HepG2 (cell line): ENCODE measurements at regions not wholly inside any gene's neighbourhood (a gene's known extent, or its start where the extent isn't known, plus 50 kb on each side); places are given as distances from the start of the nearest gene placed in this dataset.

Experiments
- ATAC-seq: fragments of 200-7000 bp; cut with Tn5 transposase; 3 replicates; pipeline ENCODE4 v1.9.1; 2020; ENCODE audit warnings: mild to moderate bottlenecking, moderate library complexity
- BruUV-seq: library from RNA; stranded (reverse); fragments of 400-500 nt; replicated peaks from 2 replicates; lab custom pipeline; 2021; lab: Mats Ljungman, UMichigan
- CTCF ChIA-PET: fragments of 300-600 bp; formaldehyde crosslinking; extraction: SDS; loops from one replicate; lab custom pipeline; 2021; ENCODE audit warnings: low total read pairs, inconsistent platforms, low intra/inter-chr PET ratio; lab: Yijun Ruan, JAX
- POLR2A ChIA-PET: fragments of 350-600 bp; sonication (Branson Sonifier 250); formaldehyde crosslinking; loops from one replicate; lab custom pipeline; 2020; ENCODE audit warnings: antibody characterized with exemption, inconsistent platforms; lab: Yijun Ruan, JAX
- DNase-seq: peaks from one replicate; pipeline ENCODE4 v3.0.0-alpha.2; 2015; ENCODE audit warnings: low spot score
- FAIRE-seq: peaks from 3 replicates; lab custom pipeline; 2011; peaks lifted over from hg19 to GRCh38; lab: Jason Lieb, UNC
- H2AFZ ChIP-seq: one replicate; pipeline ENCODE4 v1.6.1; 2011; ENCODE audit warnings: low read length, inconsistent platforms
- H3K27ac ChIP-seq: fragments of 300-600 bp; 3 replicates; pipeline ENCODE4 v1.8.0; 2011; ENCODE audit warnings: mixed run types, mild to moderate bottlenecking, mixed read lengths, low read length, inconsistent platforms; ENCODE audit not compliant: insufficient read depth; ENCODE audit errors: extremely low read length
- H3K27me3 ChIP-seq, 2 experiments: fragments of 200-600 bp in 1 of 2; 2 replicates in 1 of 2; 3 replicates in 1 of 2; pipeline versions ENCODE4 v1.6.0 to v1.8.0; 2011; ENCODE audit warnings: low read length in 2 of 2, mild to moderate bottlenecking in 2 of 2, moderate library complexity in 2 of 2, inconsistent platforms in 1 of 2; ENCODE audit not compliant: insufficient read depth in 2 of 2, control insufficient read depth in 1 of 2
- H3K36me3 ChIP-seq, 2 experiments: fragments of 200-600 bp in 1 of 2; replicated peaks in 1 of 2; 2 replicates in 1 of 2; 3 replicates in 1 of 2; pipeline versions ENCODE4 v1.5.1 to v1.8.0; 2011; ENCODE audit warnings: low read length in 2 of 2, inconsistent platforms in 1 of 2; ENCODE audit not compliant: insufficient read depth in 2 of 2, control insufficient read depth in 1 of 2
- H3K4me1 ChIP-seq: 2 replicates; pipeline ENCODE4 v1.5.1; 2012; ENCODE audit warnings: low read length, inconsistent platforms; ENCODE audit not compliant: insufficient read depth
- H3K4me2 ChIP-seq: 2 replicates; pipeline ENCODE4 v1.6.0; 2011; ENCODE audit warnings: low read depth, low read length, inconsistent platforms
- H3K4me3 ChIP-seq, 3 experiments: fragments of 200-600 bp in 1 of 3; sonication (generic), shearing (Covaris generic) in 1 of 3; replicated peaks in 1 of 3; 2 replicates each; pipeline ENCODE4 v1.5.1; 2011 to 2016; ENCODE audit warnings: low read length in 3 of 3, inconsistent platforms in 2 of 3, low read depth in 2 of 3, mild to moderate bottlenecking in 2 of 3, control low read depth in 1 of 3, mixed read lengths in 1 of 3; ENCODE audit not compliant: insufficient read depth in 1 of 3
- H3K79me2 ChIP-seq: one replicate; pipeline ENCODE4 v1.6.1; 2011; ENCODE audit warnings: low read length, inconsistent platforms; ENCODE audit not compliant: insufficient read depth
- H3K9ac ChIP-seq: 2 replicates; pipeline ENCODE4 v1.6.0; 2011; ENCODE audit warnings: mild to moderate bottlenecking, low read depth, low read length, inconsistent platforms; ENCODE audit not compliant: insufficient read depth
- H3K9me3 ChIP-seq: 2 replicates; pipeline ENCODE4 v1.5.1; 2012; ENCODE audit warnings: mild to moderate bottlenecking, low read length
- H4K20me1 ChIP-seq: 2 replicates; pipeline ENCODE4 v1.6.0; 2011; ENCODE audit warnings: inconsistent platforms, mild to moderate bottlenecking, low read length, moderate library complexity; ENCODE audit not compliant: insufficient read depth
- AGO1 ChIP-seq: fragments of 200-400 bp; formaldehyde crosslinking; IDR thresholded peaks from 2 replicates; pipeline ENCODE4 v1.6.1; 2017; ENCODE audit warnings: mild to moderate bottlenecking, low read depth, low read length, moderate library complexity; ENCODE audit not compliant: poor library complexity, severe bottlenecking
- ATF7-NPFF ChIP-seq: sonication (generic); formaldehyde crosslinking; IDR thresholded peaks from 2 replicates; pipeline ENCODE4 v1.8.1; 2023; ENCODE audit warnings: mild to moderate bottlenecking, low read depth, missing genetic modification reagents, moderate library complexity
- ELF4 ChIP-seq: sonication (generic); formaldehyde crosslinking; IDR thresholded peaks from 2 replicates; pipeline ENCODE4 v1.5.0; 2020; ENCODE audit warnings: missing genetic modification reagents, mild to moderate bottlenecking, moderate library complexity, borderline replicate concordance
- EZH2 ChIP-seq: conservative IDR thresholded peaks from 2 replicates; pipeline ENCODE4 v1.6.1; 2012; ENCODE audit warnings: mild to moderate bottlenecking, low read depth, low read length, moderate library complexity
- HCFC1 ChIP-seq: fragments of 150-350 bp; IDR thresholded peaks from 2 replicates; pipeline ENCODE4 v1.6.1; 2014; ENCODE audit warnings: low read depth, low read length
- HNRNPL ChIP-seq: fragments of 200-400 bp; formaldehyde crosslinking; IDR thresholded peaks from 2 replicates; pipeline ENCODE4 v1.6.1; 2017; ENCODE audit warnings: mild to moderate bottlenecking, low read depth, low read length
- KDM4B ChIP-seq: sonication (generic); formaldehyde crosslinking; IDR thresholded peaks from 2 replicates; pipeline ENCODE4 v1.4.0; 2020; ENCODE audit warnings: missing genetic modification reagents
- MXI1 ChIP-seq: IDR thresholded peaks from 3 replicates; pipeline ENCODE4 v1.6.1; 2012; ENCODE audit warnings: low read depth, low read length, inconsistent platforms, borderline replicate concordance
- POLR2AphosphoS5 ChIP-seq: IDR thresholded peaks from 2 replicates; pipeline ENCODE4 v1.6.1; 2012; ENCODE audit warnings: low read depth, low read length
- RFXAP ChIP-seq: sonication (generic); formaldehyde crosslinking; IDR thresholded peaks from 2 replicates; pipeline ENCODE4 v1.4.0; 2020; ENCODE audit warnings: missing genetic modification reagents, borderline replicate concordance
- TEAD2 ChIP-seq: sonication (generic); formaldehyde crosslinking; IDR thresholded peaks from 2 replicates; pipeline ENCODE4 v1.9.0; 2021; ENCODE audit warnings: missing genetic modification reagents
- TSC22D2 ChIP-seq: sonication (generic); formaldehyde crosslinking; IDR thresholded peaks from 2 replicates; pipeline ENCODE4 v1.5.1; 2020; ENCODE audit warnings: missing genetic modification reagents, mild to moderate bottlenecking, borderline replicate concordance
- ZNF24 ChIP-seq: fragments of 450-650 bp; IDR thresholded peaks from 2 replicates; pipeline ENCODE4 v1.6.1; 2017; ENCODE audit warnings: antibody characterized with exemption, mild to moderate bottlenecking
- ZNF510 ChIP-seq: sonication (generic); formaldehyde crosslinking; IDR thresholded peaks from 2 replicates; pipeline ENCODE4 v1.4.0; 2020; ENCODE audit warnings: low read depth, mild to moderate bottlenecking, missing genetic modification reagents
- whole genome bisulfite sequencing: methylation state at CpG from one replicate; pipeline ENCODE4 v1.1.6; 2017; ENCODE audit warnings: low lambda C conversion rate; 5-methylcytosine and 5-hydroxymethylcytosine counted together
- in situ Hi-C: cut with HindIII; loops from 2 replicates; pipeline ENCODE4 v1.10.0; 2017; ENCODE audit warnings: low pct_unique_long_range_greater_than_20kb; ENCODE audit not compliant: extremely low pct_ligation_motif_present
- intact Hi-C: fragments of 100-400 bp; cut with micrococcal nuclease; formaldehyde crosslinking; loops from one replicate; pipeline ENCODE4 v1.10.0; 2022; ENCODE audit not compliant: unreplicated experiment
- TF ChIP-seq, protein P1 (sequence below): sonication (generic); formaldehyde crosslinking; IDR thresholded peaks from 2 replicates; pipeline ENCODE4 v1.8.0; 2023; ENCODE audit warnings: mild to moderate bottlenecking, missing genetic modification reagents
- TF ChIP-seq, protein P2 (sequence below): sonication (generic); formaldehyde crosslinking; IDR thresholded peaks from 2 replicates; pipeline ENCODE4 v1.4.0; 2020; ENCODE audit warnings: missing genetic modification reagents, mild to moderate bottlenecking, borderline replicate concordance

DNA sequence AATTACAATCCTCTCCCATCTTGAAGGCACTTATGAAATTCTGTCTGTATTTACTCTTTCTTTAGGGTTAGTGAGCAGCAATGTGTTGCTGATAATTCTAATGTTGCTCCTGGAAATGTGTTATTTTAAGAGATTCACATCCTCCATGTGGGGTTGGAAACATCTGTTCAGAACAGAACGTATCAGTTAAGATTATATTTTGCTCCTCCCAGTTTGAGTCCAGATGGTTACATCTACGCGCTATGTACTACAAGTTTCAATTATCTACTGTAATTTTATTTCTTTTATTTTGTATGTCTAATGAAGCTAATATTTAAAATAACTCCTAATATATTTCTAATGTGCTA, 250.6 kb upstream of the KLF6 start:
- H4K20me1 ChIP-seq = no peaks in the 10 kb centered on the region
- no peak overlapping the region for H3K27ac ChIP-seq
- ChIA-PET POLR2A (no interaction called here), CTCF (no interaction called here)
- H3K36me3 ChIP-seq = no peaks in the 10 kb centered on the region
- no peak for DNase-seq
- H3K4me1 ChIP-seq = no peaks in the 10 kb centered on the region
- TF ChIP-seq TEAD2 (no peak), RFXAP (no peak), HNRNPL (no peak), TSC22D2 (CRISPR knock-in tag) (no peak)
- BruUV-seq = no TSS peak
- no peak overlapping the region for H3K4me2 ChIP-seq
- no peaks in the 10 kb centered on the region for H3K27me3 ChIP-seq
- peaks cover under 1% of the 10 kb centered on the region; the same call in 1 of the 2 replicates for H3K9me3 ChIP-seq
- no peak overlapping the region for H2AFZ ChIP-seq
- intact Hi-C loops (no loop called here), in situ Hi-C loops (no loop called here)
- no peak for FAIRE-seq
- no peak overlapping the region for H3K4me3 ChIP-seq
- 84% methylated on average over 3 of the region's 3 CpGs for WGBS
- H3K9ac ChIP-seq = no peak overlapping the region
- no peaks in the 10 kb centered on the region for H3K79me2 ChIP-seq
- ATAC-seq = no peak

DNA sequence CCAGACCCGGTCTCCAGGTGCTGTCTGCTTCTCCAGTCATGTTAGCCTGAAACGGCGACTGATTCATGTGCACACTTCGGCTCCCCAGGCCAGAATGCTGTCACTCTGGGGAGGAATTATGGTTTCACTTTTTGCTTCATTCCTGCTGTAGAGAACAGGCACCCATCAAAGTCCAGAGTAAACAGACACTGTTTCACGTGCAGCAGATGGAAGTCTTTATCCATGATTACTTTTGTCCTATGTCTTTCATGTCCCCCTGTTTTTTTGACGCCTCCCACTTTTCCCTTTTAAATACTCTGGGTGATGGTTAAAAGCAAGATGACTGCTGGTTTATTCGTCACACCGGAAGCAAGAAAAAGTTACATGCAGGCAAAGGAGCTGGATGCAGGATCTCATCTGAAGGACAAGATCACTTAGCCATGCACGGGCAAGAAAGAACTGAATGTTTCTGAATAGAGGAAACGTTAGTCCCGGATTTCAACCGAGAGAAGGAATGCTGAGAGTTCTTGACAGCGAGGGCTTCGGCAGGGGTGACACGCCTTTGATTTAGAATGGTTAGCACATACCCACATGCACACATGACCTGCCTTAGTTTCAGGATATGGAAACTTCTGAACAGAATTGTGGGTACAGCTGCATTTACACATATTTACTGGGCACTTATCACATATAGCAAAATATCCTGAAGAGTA, 250.0 kb upstream of the KLF6 start:
- Histone ChIP-seq H3K4me2 (no peak overlapping the region), H3K79me2 (no peaks in the 10 kb centered on the region), H3K27ac (no peak overlapping the region), H3K27me3 (no peaks in the 10 kb centered on the region), H3K4me3 (no peak overlapping the region), H2AFZ (no peak overlapping the region), H3K9me3 (no peaks in the 10 kb centered on the region), H3K4me1 (no peaks in the 10 kb centered on the region), H4K20me1 (no peaks in the 10 kb centered on the region), H3K36me3 (no peaks in the 10 kb centered on the region), H3K9ac (no peak overlapping the region)
- no peak for DNase-seq
- 26% methylated on average over 15 of the region's 15 CpGs for WGBS
- intact Hi-C loops (no loop called here), in situ Hi-C loops (no loop called here)
- ChIA-PET POLR2A (no interaction called here), CTCF (no interaction called here)
- no TSS peak for BruUV-seq
- no peak for FAIRE-seq
- ATAC-seq = no peak
- TF ChIP-seq ATF7-NPFF (CRISPR knock-in tag) = no peak
- no peak for TF ChIP-seq AGO1
- TF ChIP-seq HCFC1 = no peak
- TF ChIP-seq KDM4B = no peak
- TF ChIP-seq, protein P1, sequence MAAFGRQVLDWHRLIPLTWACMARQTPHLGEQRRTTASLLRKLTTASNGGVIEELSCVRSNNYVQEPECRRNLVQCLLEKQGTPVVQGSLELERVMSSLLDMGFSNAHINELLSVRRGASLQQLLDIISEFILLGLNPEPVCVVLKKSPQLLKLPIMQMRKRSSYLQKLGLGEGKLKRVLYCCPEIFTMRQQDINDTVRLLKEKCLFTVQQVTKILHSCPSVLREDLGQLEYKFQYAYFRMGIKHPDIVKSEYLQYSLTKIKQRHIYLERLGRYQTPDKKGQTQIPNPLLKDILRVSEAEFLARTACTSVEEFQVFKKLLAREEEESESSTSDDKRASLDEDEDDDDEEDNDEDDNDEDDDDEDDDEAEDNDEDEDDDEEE (CRISPR knock-in tag) = no peak
- TF ChIP-seq, protein P2, sequence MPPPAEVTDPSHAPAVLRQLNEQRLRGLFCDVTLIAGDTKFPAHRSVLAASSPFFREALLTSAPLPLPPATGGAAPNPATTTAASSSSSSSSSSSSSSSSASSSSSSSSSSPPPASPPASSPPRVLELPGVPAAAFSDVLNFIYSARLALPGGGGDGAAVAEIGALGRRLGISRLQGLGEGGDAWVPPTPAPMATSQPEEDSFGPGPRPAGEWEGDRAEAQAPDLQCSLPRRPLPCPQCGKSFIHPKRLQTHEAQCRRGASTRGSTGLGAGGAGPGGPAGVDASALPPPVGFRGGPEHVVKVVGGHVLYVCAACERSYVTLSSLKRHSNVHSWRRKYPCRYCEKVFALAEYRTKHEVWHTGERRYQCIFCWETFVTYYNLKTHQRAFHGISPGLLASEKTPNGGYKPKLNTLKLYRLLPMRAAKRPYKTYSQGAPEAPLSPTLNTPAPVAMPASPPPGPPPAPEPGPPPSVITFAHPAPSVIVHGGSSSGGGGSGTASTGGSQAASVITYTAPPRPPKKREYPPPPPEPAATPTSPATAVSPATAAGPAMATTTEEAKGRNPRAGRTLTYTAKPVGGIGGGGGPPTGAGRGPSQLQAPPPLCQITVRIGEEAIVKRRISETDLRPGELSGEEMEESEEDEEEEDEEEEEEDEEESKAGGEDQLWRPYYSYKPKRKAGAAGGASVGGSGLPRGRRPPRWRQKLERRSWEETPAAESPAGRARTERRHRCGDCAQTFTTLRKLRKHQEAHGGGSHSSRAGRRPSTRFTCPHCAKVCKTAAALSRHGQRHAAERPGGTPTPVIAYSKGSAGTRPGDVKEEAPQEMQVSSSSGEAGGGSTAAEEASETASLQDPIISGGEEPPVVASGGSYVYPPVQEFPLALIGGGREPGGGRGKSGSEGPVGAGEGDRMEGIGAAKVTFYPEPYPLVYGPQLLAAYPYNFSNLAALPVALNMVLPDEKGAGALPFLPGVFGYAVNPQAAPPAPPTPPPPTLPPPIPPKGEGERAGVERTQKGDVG = no peak
- no peak for TF ChIP-seq ZNF24
- TF ChIP-seq POLR2AphosphoS5 = no peak
- no peak for TF ChIP-seq ELF4
- TF ChIP-seq ZNF510 (CRISPR knock-in tag) = no peak
- no peak for TF ChIP-seq MXI1
- TF ChIP-seq EZH2 = no peak
